Right renal pelvis (tissue), 4 donors: ENCODE measurements at regions not wholly inside any gene's neighbourhood (a gene's known extent, or its start where the extent isn't known, plus 50 kb on each side); places are given as distances from the start of the nearest gene placed in this dataset.
"Not testable (repeated sequence)": the region's sequence is repeated elsewhere in the genome, so short reads cannot be mapped to it uniquely, and the experiment has no call there.

Source experiments
- DNase-seq, 4 donors: peaks; one replicate each; pipeline ENCODE4 v3.0.0-alpha.2; 2013; ENCODE audit warnings: low read depth in 4 of 4, low spot score in 3 of 4, missing footprints in 1 of 4

GRCh38 chr13:37313372-37313771 is 207.9 kb upstream of the CSNK1A1L start:
- DNase-seq = no peak

- DNase-seq = no peak
Observed at GRCh38 chr13:37306778-37307544, 201.5 kb upstream of the CSNK1A1L start.

GRCh38 chr13:37303606-37304005 is 198.1 kb upstream of the CSNK1A1L start:
- DNase-seq = no peak

GRCh38 chr13:37302686-37303085 is 197.2 kb upstream of the CSNK1A1L start:
- no peak for DNase-seq

- DNase-seq = no peak
Observed at GRCh38 chr13:37295573-37295972, 190.1 kb upstream of the CSNK1A1L start.

- no peak for DNase-seq
Observed at GRCh38 chr13:37295071-37295470, 189.6 kb upstream of the CSNK1A1L start.

- no peak for DNase-seq
Observed at GRCh38 chr13:37294472-37294871, 189.0 kb upstream of the CSNK1A1L start.

GRCh38 chr13:37293295-37293694 is 187.8 kb upstream of the CSNK1A1L start:
- DNase-seq = no peak

- DNase-seq = no peak
Observed at GRCh38 chr13:37290716-37291505, 185.4 kb upstream of the CSNK1A1L start.

- DNase-seq = no peak
Observed at GRCh38 chr13:37289212-37289935, 183.9 kb upstream of the CSNK1A1L start.

- no peak for DNase-seq
Observed at GRCh38 chr13:37288057-37288720, 182.7 kb upstream of the CSNK1A1L start.

- not testable (repeated sequence) for DNase-seq
Observed at GRCh38 chr13:37280231-37280630, 174.8 kb upstream of the CSNK1A1L start.

- DNase-seq = no peak
Observed at GRCh38 chr13:37277435-37278144, 172.1 kb upstream of the CSNK1A1L start.

GRCh38 chr13:37277007-37277406 is 171.5 kb upstream of the CSNK1A1L start:
- no peak for DNase-seq

GRCh38 chr13:37274569-37275497 is 169.4 kb upstream of the CSNK1A1L start:
- DNase-seq = peak in 2 of 4 donors; percentile 28 to 45

- DNase-seq = no peak
Observed at GRCh38 chr13:37273836-37274235, 168.4 kb upstream of the CSNK1A1L start.

GRCh38 chr13:37270226-37271001 is 164.9 kb upstream of the CSNK1A1L start:
- no peak for DNase-seq

GRCh38 chr13:37263871-37264270 is 158.4 kb upstream of the CSNK1A1L start:
- DNase-seq = no peak
